ENCODE measurements at regions not wholly inside any gene's neighbourhood (a gene's known extent, or its start where the extent isn't known, plus 50 kb on each side); places are given as distances from the start of the nearest gene placed in this dataset.

DNA sequence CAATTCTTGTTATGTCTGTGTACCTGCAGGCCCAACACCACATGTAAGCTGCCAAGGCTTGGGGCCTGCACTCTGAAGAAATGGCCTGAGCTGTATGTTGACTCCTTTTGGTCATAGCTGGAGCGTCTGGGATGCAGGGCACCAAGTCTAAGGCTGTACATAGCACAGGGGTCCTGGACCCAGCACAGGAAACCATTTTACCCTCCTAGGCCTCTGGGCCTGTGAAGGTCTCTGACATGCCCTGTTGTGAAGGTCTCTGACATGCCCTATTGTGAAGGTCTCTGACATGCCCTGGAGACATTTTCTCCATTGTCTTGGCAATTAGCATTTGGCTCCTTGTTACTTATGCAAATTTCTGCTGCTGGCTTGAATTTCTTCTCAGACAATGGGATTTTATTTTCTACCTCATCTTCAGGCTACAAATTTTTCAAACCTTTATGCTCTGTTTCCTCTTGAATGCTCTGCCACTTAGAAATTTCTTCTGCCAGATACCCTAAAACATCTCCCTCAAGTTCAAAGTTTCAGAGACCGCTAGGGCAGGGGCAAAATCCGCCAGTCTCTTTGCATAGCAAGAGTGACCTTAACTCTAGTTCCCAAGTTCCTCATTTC, 246.7 kb upstream of the B3GALT2 start:
- H3K27me3 ChIP-seq (ENCODE audit: control insufficient read depth, insufficient read depth, low read length): no peaks in the 10 kb centered on the region
- TF ChIP-seq, protein P1, sequence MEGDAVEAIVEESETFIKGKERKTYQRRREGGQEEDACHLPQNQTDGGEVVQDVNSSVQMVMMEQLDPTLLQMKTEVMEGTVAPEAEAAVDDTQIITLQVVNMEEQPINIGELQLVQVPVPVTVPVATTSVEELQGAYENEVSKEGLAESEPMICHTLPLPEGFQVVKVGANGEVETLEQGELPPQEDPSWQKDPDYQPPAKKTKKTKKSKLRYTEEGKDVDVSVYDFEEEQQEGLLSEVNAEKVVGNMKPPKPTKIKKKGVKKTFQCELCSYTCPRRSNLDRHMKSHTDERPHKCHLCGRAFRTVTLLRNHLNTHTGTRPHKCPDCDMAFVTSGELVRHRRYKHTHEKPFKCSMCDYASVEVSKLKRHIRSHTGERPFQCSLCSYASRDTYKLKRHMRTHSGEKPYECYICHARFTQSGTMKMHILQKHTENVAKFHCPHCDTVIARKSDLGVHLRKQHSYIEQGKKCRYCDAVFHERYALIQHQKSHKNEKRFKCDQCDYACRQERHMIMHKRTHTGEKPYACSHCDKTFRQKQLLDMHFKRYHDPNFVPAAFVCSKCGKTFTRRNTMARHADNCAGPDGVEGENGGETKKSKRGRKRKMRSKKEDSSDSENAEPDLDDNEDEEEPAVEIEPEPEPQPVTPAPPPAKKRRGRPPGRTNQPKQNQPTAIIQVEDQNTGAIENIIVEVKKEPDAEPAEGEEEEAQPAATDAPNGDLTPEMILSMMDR (IDR thresholded peaks at IDR 0.05; ENCODE audit: insufficient read depth, low read length, severe bottlenecking): no peak
- FAIRE-seq: no peak
- H3K4me3 ChIP-seq (ENCODE audit: low read depth, low read length): no peak overlapping the region
- no peak for DNase-seq (ENCODE audit: low read depth)
- no peaks in the 10 kb centered on the region for H3K36me3 ChIP-seq (ENCODE audit: control insufficient read depth, insufficient read depth, low read length)

DNA sequence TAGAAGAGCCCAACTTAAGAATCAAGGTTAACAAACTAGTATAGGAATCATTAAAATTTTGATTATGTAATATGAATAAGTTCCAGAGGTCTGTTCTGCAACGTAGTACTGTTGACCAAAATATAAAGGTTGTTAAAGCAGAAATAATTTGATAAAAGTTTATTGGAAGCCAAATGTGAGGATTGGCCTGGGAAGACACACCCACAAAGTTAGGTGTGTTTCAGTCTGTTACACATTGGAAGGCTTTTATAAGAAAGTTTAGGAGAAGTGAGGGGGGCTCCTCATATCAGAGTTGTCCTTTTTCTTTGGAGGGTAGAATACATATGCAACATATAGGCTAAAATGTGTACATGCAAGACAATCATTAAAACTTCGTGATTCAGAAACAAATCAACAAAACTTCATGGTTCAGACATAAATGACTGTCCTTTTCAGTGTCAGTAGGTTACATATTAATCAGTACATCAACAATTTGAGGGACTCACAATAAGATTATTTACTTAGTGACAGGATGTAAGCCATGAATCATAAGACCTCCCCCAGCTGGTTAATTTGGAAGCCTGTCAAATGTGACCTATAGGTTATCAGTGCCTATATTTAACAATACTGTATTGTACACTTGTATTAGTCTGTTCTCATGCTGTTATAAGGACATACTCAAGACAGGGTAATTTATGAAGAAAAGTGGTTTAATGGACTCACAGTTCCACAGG, 245.0 kb upstream of the B3GALT2 start:
- no peak for FAIRE-seq
- H3K27me3 ChIP-seq (ENCODE audit: control insufficient read depth, insufficient read depth, low read length): no peaks in the 10 kb centered on the region
- H3K36me3 ChIP-seq (ENCODE audit: control insufficient read depth, insufficient read depth, low read length): no peaks in the 10 kb centered on the region
- H3K4me3 ChIP-seq (ENCODE audit: low read depth, low read length): no peak overlapping the region
- peak; percentile 69 for DNase-seq (ENCODE audit: low read depth)
- TF ChIP-seq, protein P1 (IDR thresholded peaks at IDR 0.05; ENCODE audit: insufficient read depth, low read length, severe bottlenecking): no peak

DNA sequence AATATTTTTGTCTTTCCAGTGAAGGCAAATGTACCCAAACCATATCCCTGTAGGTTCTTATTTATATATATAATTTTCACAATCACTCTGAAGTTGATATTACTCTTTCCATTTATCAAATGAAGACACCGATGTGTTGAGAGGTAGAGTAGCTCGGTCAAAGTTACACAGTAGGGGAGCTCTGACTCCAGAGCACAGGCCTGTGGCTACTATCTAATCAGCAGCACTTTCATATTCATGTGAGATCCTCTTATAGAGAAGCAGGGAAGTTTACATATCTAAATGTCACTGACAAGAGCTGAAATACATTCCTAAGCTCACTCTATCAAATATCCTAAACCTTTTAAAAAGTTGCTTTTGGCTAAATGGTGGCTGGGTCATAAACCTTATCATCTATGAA, 241.1 kb upstream of the B3GALT2 start:
- FAIRE-seq (no peak), DNase-seq (ENCODE audit: low read depth) (no peak)
- no peak overlapping the region for H3K4me3 ChIP-seq (ENCODE audit: low read depth, low read length)
- TF ChIP-seq, protein P1 (IDR thresholded peaks at IDR 0.05; ENCODE audit: insufficient read depth, low read length, severe bottlenecking): no peak
- H3K36me3 ChIP-seq (ENCODE audit: control insufficient read depth, insufficient read depth, low read length): no peaks in the 10 kb centered on the region
- no peaks in the 10 kb centered on the region for H3K27me3 ChIP-seq (ENCODE audit: control insufficient read depth, insufficient read depth, low read length)

DNA sequence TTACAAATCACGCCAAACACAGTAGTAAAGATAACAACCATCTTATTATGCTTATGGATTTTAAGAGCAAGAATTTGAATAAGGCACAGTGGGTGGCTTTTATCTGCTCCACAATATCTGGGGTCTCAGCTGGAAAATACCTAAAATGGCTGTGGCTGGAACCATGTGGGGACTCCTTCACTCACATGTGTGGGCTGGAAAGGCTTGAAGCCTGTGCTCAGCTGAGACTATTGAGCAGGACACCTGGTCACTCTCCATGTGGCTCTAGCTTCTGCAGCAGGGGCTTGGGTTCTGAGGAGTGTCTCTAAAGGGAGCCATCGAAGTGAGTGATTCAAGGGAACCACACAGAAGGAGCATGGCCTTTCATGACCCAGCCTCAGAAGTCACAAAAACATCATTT, 239.6 kb upstream of the B3GALT2 start:
- TF ChIP-seq, protein P1 (IDR thresholded peaks at IDR 0.05; ENCODE audit: insufficient read depth, low read length, severe bottlenecking): no peak
- Histone ChIP-seq H3K27me3 (ENCODE audit: control insufficient read depth, insufficient read depth, low read length) (no peaks in the 10 kb centered on the region), H3K4me3 (ENCODE audit: low read depth, low read length) (no peak overlapping the region), H3K36me3 (ENCODE audit: control insufficient read depth, insufficient read depth, low read length) (no peaks in the 10 kb centered on the region)
- FAIRE-seq: no peak
- DNase-seq (ENCODE audit: low read depth): no peak

DNA sequence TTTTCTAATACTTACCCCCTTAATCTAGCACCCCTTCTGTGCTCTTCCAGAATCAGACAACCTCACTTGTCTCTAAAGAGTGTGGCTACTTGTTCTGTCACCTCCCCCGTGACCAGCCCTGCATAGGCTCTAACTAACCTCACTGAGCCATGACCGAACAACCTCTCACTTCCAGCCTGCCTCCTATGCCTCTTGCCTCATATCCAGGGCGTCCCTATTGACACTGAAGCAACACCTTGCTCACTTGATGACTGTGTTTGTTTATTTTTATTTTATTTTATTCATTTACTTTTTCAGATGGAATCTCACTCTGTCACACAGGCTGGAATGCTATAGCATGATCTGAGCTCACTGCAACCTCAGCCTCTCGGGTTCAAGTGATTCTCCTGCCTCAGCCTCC, 235.1 kb upstream of the B3GALT2 start:
- H3K27me3 ChIP-seq (ENCODE audit: control insufficient read depth, insufficient read depth, low read length): no peaks in the 10 kb centered on the region
- peak; percentile 22 for DNase-seq (ENCODE audit: low read depth)
- no peak for FAIRE-seq
- TF ChIP-seq, protein P1 (IDR thresholded peaks at IDR 0.05; ENCODE audit: insufficient read depth, low read length, severe bottlenecking): no peak
- no peaks in the 10 kb centered on the region for H3K36me3 ChIP-seq (ENCODE audit: control insufficient read depth, insufficient read depth, low read length)
- no peak overlapping the region for H3K4me3 ChIP-seq (ENCODE audit: low read depth, low read length)

All from bronchial epithelial cell (primary cell).